ENCODE measurements at regions not wholly inside any gene's neighbourhood (a gene's known extent, or its start where the extent isn't known, plus 50 kb on each side); places are given as distances from the start of the nearest gene placed in this dataset.

GRCh38 chr12:115213538-115214016, 529.6 kb upstream of the TBX3 start:
- Histone ChIP-seq H3K4me1 (no peaks in the 10 kb centered on the region), H3K4me3 (no peak overlapping the region), H3K9me3 (0 out of 3 replicates have a peak, but pooled peaks cover 4% of the 10 kb centered on the region), H3K4me2 (no peak overlapping the region), H3K27ac (peak overlapping the region in 1 of 2 experiments; percentile 29; a peak in 2 of 6 replicates)
- DNase-seq (ENCODE audit: low read depth in 1 of 2, low spot score in 1 of 2): no peak
- 49% methylated on average over 6 of the region's 6 CpGs for WGBS (ENCODE audit: missing lambda C conversion rate)
- no peak for FAIRE-seq
- POLR2A ChIA-PET: no interaction called here
- no peak for ATAC-seq
- TF ChIP-seq ZC3H11A (IDR thresholded peaks at IDR 0.05) (no peak), BHLHE40 (IDR thresholded peaks at IDR 0.05; ENCODE audit: low read depth, low read length) (no peak), USF2 (IDR thresholded peaks at IDR 0.05) (no peak), MAX (IDR thresholded peaks at IDR 0.05) (no peak)
- CTCF ChIA-PET: no interaction called here

GRCh38 chr12:115213118-115213517, 529.1 kb upstream of the TBX3 start:
- POLR2A ChIA-PET: no interaction called here

GRCh38 chr12:115212356-115212755, 528.4 kb upstream of the TBX3 start:
- Histone ChIP-seq H3K27ac (no peak overlapping the region), H3K4me1 (no peaks in the 10 kb centered on the region), H3K4me2 (no peak overlapping the region), H3K9me3 (0 out of 3 replicates have a peak, but pooled peaks cover 4% of the 10 kb centered on the region), H3K4me3 (no peak overlapping the region)
- WGBS (ENCODE audit: missing lambda C conversion rate): 0% methylated on average over 1 of the region's 1 CpG
- TF ChIP-seq KDM5A (IDR thresholded peaks at IDR 0.05) (no peak), EP300 (IDR thresholded peaks at IDR 0.05) (no peak), TP53 (CRISPR knock-in tag; IDR thresholded peaks at IDR 0.05) (no peak), PHF8 (IDR thresholded peaks at IDR 0.05; ENCODE audit: borderline replicate concordance, low read depth) (no peak), BHLHE40 (IDR thresholded peaks at IDR 0.05; ENCODE audit: low read depth, low read length) (no peak), USF2 (IDR thresholded peaks at IDR 0.05) (no peak)
- CTCF ChIA-PET: no interaction called here
- ATAC-seq (no peak), FAIRE-seq (no peak), DNase-seq (ENCODE audit: low read depth in 1 of 2, low spot score in 1 of 2) (no peak)
- POLR2A ChIA-PET: no interaction called here

More at GRCh38 chr12:115213118-115213517, 529.1 kb upstream of the TBX3 start:
- Histone ChIP-seq H3K4me2 (no peak overlapping the region), H3K4me1 (no peaks in the 10 kb centered on the region), H3K27ac (peak overlapping the region in 1 of 2 experiments; percentile 29; a peak in 1 of 6 replicates), H3K4me3 (no peak overlapping the region), H3K9me3 (0 out of 3 replicates have a peak, but pooled peaks cover 4% of the 10 kb centered on the region)
- CTCF ChIA-PET: no interaction called here
- TF ChIP-seq HES2 (IDR thresholded peaks at IDR 0.05): no peak
- no peak for TF ChIP-seq JUNB (IDR thresholded peaks at IDR 0.05)
- FAIRE-seq: no peak
- no peak for ATAC-seq
- WGBS (ENCODE audit: missing lambda C conversion rate): 65% methylated on average over 1 of the region's 1 CpG
- DNase-seq (ENCODE audit: low read depth in 1 of 2, low spot score in 1 of 2): no peak

GRCh38 chr12:115210533-115211252, 526.7 kb upstream of the TBX3 start:
- ChIA-PET CTCF (interaction anchor here (0.7 to 1.2 kb wide), 2 partner anchors 13 to 527 kb away, joined by 3 read pairs; partner anchors contain the start of gene TBX3), POLR2A (no interaction called here)
- ATAC-seq (no peak), FAIRE-seq (no peak), DNase-seq (ENCODE audit: low read depth in 1 of 2, low spot score in 1 of 2) (no peak)
- H3K9me3 ChIP-seq: 0 out of 3 replicates have a peak, but pooled peaks cover 4% of the 10 kb centered on the region
- WGBS (ENCODE audit: missing lambda C conversion rate): 36% methylated on average over 3 of the region's 3 CpGs
- TF ChIP-seq ESRRA (IDR thresholded peaks at IDR 0.05; ENCODE audit: borderline replicate concordance, low read length) (no peak), FOSL2 (IDR thresholded peaks at IDR 0.05) (no peak), FOSL2 (CRISPR knock-in tag; IDR thresholded peaks at IDR 0.05) (no peak), KDM1A (IDR thresholded peaks at IDR 0.05; ENCODE audit: low read depth) (no peak), HDAC2 (IDR thresholded peaks at IDR 0.05) (no peak), ELK1 (IDR thresholded peaks at IDR 0.05; ENCODE audit: low read depth, low read length) (no peak), EHF (CRISPR knock-in tag; IDR thresholded peaks at IDR 0.05) (no peak), HEYL (CRISPR knock-in tag; IDR thresholded peaks at IDR 0.05) (no peak), CEBPB (IDR thresholded peaks at IDR 0.05) (no peak), E2F6 (IDR thresholded peaks at IDR 0.05; ENCODE audit: borderline replicate concordance, low read depth) (no peak), MAX (IDR thresholded peaks at IDR 0.05) (no peak), JUN (IDR thresholded peaks at IDR 0.05) (no peak), BHLHE40 (IDR thresholded peaks at IDR 0.05; ENCODE audit: low read depth, low read length) (no peak), USF2 (IDR thresholded peaks at IDR 0.05) (no peak), MAFK (IDR thresholded peaks at IDR 0.05; ENCODE audit: partially characterized antibody) (no peak), KDM5A (IDR thresholded peaks at IDR 0.05) (no peak), NFE2L2 (conservative IDR thresholded peaks at IDR 0.05; ENCODE audit: low read length) (no peak), ZNF302 (CRISPR knock-in tag; IDR thresholded peaks at IDR 0.05) (no peak)
- H3K4me1 ChIP-seq: no peaks in the 10 kb centered on the region
- H3K4me3 ChIP-seq: no peak overlapping the region
- H3K4me2 ChIP-seq: no peak overlapping the region
- no peak overlapping the region for H3K27ac ChIP-seq

Measured in A549 (cell line).